ENCODE measurements at regions not wholly inside any gene's neighbourhood (a gene's known extent, or its start where the extent isn't known, plus 50 kb on each side); places are given as distances from the start of the nearest gene placed in this dataset.

- TF ChIP-seq POLR2A (IDR thresholded peaks at IDR 0.05) (no peak), CTCF (IDR thresholded peaks at IDR 0.05) (no peak), POLR2AphosphoS5 (IDR thresholded peaks at IDR 0.05) (no peak)
These were observed 74.9 kb upstream of the APCDD1 start for GRCh38 chr18:10379522-10379921.

Data from breast epithelium (tissue), 3 donors.